ENCODE measurements at regions not wholly inside any gene's neighbourhood (a gene's known extent, or its start where the extent isn't known, plus 50 kb on each side); places are given as distances from the start of the nearest gene placed in this dataset.

- peak; percentile 57 for DNase-seq (ENCODE audit: low read depth, low spot score)
Measured at GRCh38 chr11:86193297-86194095, 51.1 kb upstream of the EED start.

GRCh38 chr11:86192519-86193257, 51.9 kb upstream of the EED start:
- DNase-seq (ENCODE audit: low read depth, low spot score) = no peak

GRCh38 chr11:86191874-86192273, 52.7 kb upstream of the EED start:
- DNase-seq (ENCODE audit: low read depth, low spot score) = no peak

GRCh38 chr11:86187027-86187426, 57.5 kb upstream of the EED start:
- no peak for DNase-seq (ENCODE audit: low read depth, low spot score)

GRCh38 chr11:86186386-86186785, 58.2 kb upstream of the EED start:
- no peak for DNase-seq (ENCODE audit: low read depth, low spot score)

- no peak for DNase-seq (ENCODE audit: low read depth, low spot score)
Measured at GRCh38 chr11:86185381-86185750, 59.2 kb upstream of the EED start.

- no peak for DNase-seq (ENCODE audit: low read depth, low spot score)
Measured at GRCh38 chr11:86184728-86185380, 59.7 kb upstream of the EED start.

- no peak for DNase-seq (ENCODE audit: low read depth, low spot score)
Measured at GRCh38 chr11:86183694-86184093, 60.9 kb upstream of the EED start.

GRCh38 chr11:86182976-86183584, 61.5 kb upstream of the EED start:
- DNase-seq (ENCODE audit: low read depth, low spot score) = no peak

- no peak for DNase-seq (ENCODE audit: low read depth, low spot score)
Measured at GRCh38 chr11:86181379-86181778, 63.2 kb upstream of the EED start.

- no peak for DNase-seq (ENCODE audit: low read depth, low spot score)
Measured at GRCh38 chr11:86180851-86181250, 63.7 kb upstream of the EED start.

GRCh38 chr11:86180423-86180822, 64.1 kb upstream of the EED start:
- no peak for DNase-seq (ENCODE audit: low read depth, low spot score)

GRCh38 chr11:86179646-86180064, 64.9 kb upstream of the EED start:
- no peak for DNase-seq (ENCODE audit: low read depth, low spot score)

- DNase-seq (ENCODE audit: low read depth, low spot score) = no peak
Measured at GRCh38 chr11:86177302-86177701, 67.3 kb upstream of the EED start.

GRCh38 chr11:86176165-86176884, 68.2 kb upstream of the EED start:
- no peak for DNase-seq (ENCODE audit: low read depth, low spot score)

- DNase-seq (ENCODE audit: low read depth, low spot score) = no peak
Measured at GRCh38 chr11:86175626-86176025, 68.9 kb upstream of the EED start.

GRCh38 chr11:86175191-86175590, 69.4 kb upstream of the EED start:
- DNase-seq (ENCODE audit: low read depth, low spot score) = no peak

GRCh38 chr11:86174101-86175046, 70.2 kb upstream of the EED start:
- peak; percentile 50 for DNase-seq (ENCODE audit: low read depth, low spot score)

- peak; percentile 73 for DNase-seq (ENCODE audit: low read depth, low spot score)
Measured at GRCh38 chr11:86172894-86173293, 71.7 kb upstream of the EED start.

- DNase-seq (ENCODE audit: low read depth, low spot score) = peak; percentile 8
Measured at GRCh38 chr11:86171627-86172026, 72.9 kb upstream of the EED start.

Measured in ELF-1 (cell line).